ENCODE measurements at regions not wholly inside any gene's neighbourhood (a gene's known extent, or its start where the extent isn't known, plus 50 kb on each side); places are given as distances from the start of the nearest gene placed in this dataset.

- FAIRE-seq (no peak), DNase-seq (ENCODE audit: low read depth) (no peak)
- Histone ChIP-seq H3K4me1 (ENCODE audit: insufficient read depth, low read length) (peaks cover 11% of the 10 kb centered on the region), H3K4me3 (ENCODE audit: insufficient read depth, low read depth, low read length) (no peak overlapping the region), H2AFZ (ENCODE audit: low read depth, low read length) (no peak overlapping the region), H3K27me3 (ENCODE audit: insufficient read depth, low read length) (no peaks in the 10 kb centered on the region), H4K20me1 (ENCODE audit: insufficient read depth, low read length) (no peaks in the 10 kb centered on the region), H3K79me2 (ENCODE audit: insufficient read depth, low read length) (no peaks in the 10 kb centered on the region), H3K9me3 (ENCODE audit: insufficient read depth, low read depth, low read length) (peaks cover 6% of the 10 kb centered on the region), H3K4me2 (ENCODE audit: low read length) (no peak overlapping the region), H3K36me3 (ENCODE audit: insufficient read depth, low read length) (no peaks in the 10 kb centered on the region), H3K27ac (ENCODE audit: low read depth, low read length) (no peak overlapping the region), H3K9ac (ENCODE audit: low read length) (no peak overlapping the region)
- no peak for TF ChIP-seq EZH2 (IDR thresholded peaks at IDR 0.05; ENCODE audit: insufficient read depth, low read length)
- no peak for TF ChIP-seq CTCF (IDR thresholded peaks at IDR 0.05; ENCODE audit: insufficient read depth, low read depth, low read length)
- Mint-ChIP-seq H3K9me3 (ENCODE audit: unreplicated experiment) (peaks cover 17% of the 10 kb centered on the region), H3K4me1 (ENCODE audit: low read depth, unreplicated experiment) (no peaks in the 10 kb centered on the region), H3K27me3 (ENCODE audit: low read depth, unreplicated experiment) (no peaks in the 10 kb centered on the region), H3K27ac (ENCODE audit: unreplicated experiment) (no peak overlapping the region), H3K36me3 (ENCODE audit: low read depth, unreplicated experiment) (no peaks in the 10 kb centered on the region), H3K4me3 (ENCODE audit: unreplicated experiment) (no peak overlapping the region)
These were observed 611.5 kb upstream of the IGFBP3 start for GRCh38 chr7:46532571-46532970.

GRCh38 chr7:46530081-46530750 lies 609.1 kb upstream of the IGFBP3 start:
- H3K4me1 ChIP-seq (ENCODE audit: insufficient read depth, low read length): peaks cover 11% of the 10 kb centered on the region
- no peaks in the 10 kb centered on the region for H3K27me3 Mint-ChIP-seq (ENCODE audit: low read depth, unreplicated experiment)

More at GRCh38 chr7:46530081-46530750, 609.1 kb upstream of the IGFBP3 start:
- no peak for FAIRE-seq
- Mint-ChIP-seq H3K9me3 (ENCODE audit: unreplicated experiment) (peaks cover 14% of the 10 kb centered on the region), H3K4me1 (ENCODE audit: low read depth, unreplicated experiment) (no peaks in the 10 kb centered on the region), H3K36me3 (ENCODE audit: low read depth, unreplicated experiment) (no peaks in the 10 kb centered on the region), H3K27ac (ENCODE audit: unreplicated experiment) (no peak overlapping the region), H3K4me3 (ENCODE audit: unreplicated experiment) (no peak overlapping the region)
- Histone ChIP-seq H3K79me2 (ENCODE audit: insufficient read depth, low read length) (no peaks in the 10 kb centered on the region), H3K27me3 (ENCODE audit: insufficient read depth, low read length) (no peaks in the 10 kb centered on the region), H3K27ac (ENCODE audit: low read depth, low read length) (no peak overlapping the region), H3K36me3 (ENCODE audit: insufficient read depth, low read length) (no peaks in the 10 kb centered on the region), H3K4me3 (ENCODE audit: insufficient read depth, low read depth, low read length) (no peak overlapping the region), H4K20me1 (ENCODE audit: insufficient read depth, low read length) (no peaks in the 10 kb centered on the region), H3K4me2 (ENCODE audit: low read length) (no peak overlapping the region), H2AFZ (ENCODE audit: low read depth, low read length) (no peak overlapping the region), H3K9ac (ENCODE audit: low read length) (no peak overlapping the region), H3K9me3 (ENCODE audit: insufficient read depth, low read depth, low read length) (peaks cover 6% of the 10 kb centered on the region)
- TF ChIP-seq EZH2 (IDR thresholded peaks at IDR 0.05; ENCODE audit: insufficient read depth, low read length) (no peak), CTCF (IDR thresholded peaks at IDR 0.05; ENCODE audit: insufficient read depth, low read depth, low read length) (no peak)
- DNase-seq (ENCODE audit: low read depth): no peak
